Stomach smooth muscle (tissue), 2 donors: ENCODE measurements at regions not wholly inside any gene's neighbourhood (a gene's known extent, or its start where the extent isn't known, plus 50 kb on each side); places are given as distances from the start of the nearest gene placed in this dataset.

ENCODE experiments used
- H3K27ac ChIP-seq: one replicate; pipeline ENCODE4 v1.7.0; 2013; ENCODE audit warnings: mild to moderate bottlenecking, low read length, inconsistent platforms
- H3K27me3 ChIP-seq, 2 donors: one replicate each; pipeline ENCODE4 v1.7.0; 2013; ENCODE audit warnings: low read length in 2 of 2; ENCODE audit not compliant: insufficient read depth in 2 of 2, control insufficient read depth in 1 of 2
- H3K36me3 ChIP-seq, 2 donors: one replicate each; pipeline ENCODE4 v1.7.0; 2013; ENCODE audit warnings: low read length in 2 of 2; ENCODE audit not compliant: control insufficient read depth in 2 of 2, insufficient read depth in 2 of 2
- H3K4me1 ChIP-seq: one replicate; pipeline ENCODE4 v1.7.0; 2013; ENCODE audit warnings: low read length; ENCODE audit not compliant: control insufficient read depth, insufficient read depth
- H3K4me3 ChIP-seq, 2 donors: one replicate each; pipeline ENCODE4 v1.7.0; 2013; ENCODE audit warnings: low read length in 2 of 2
- H3K9ac ChIP-seq, 2 donors: one replicate each; pipeline ENCODE4 v1.7.0; 2013; ENCODE audit warnings: low read length in 2 of 2, mild to moderate bottlenecking in 1 of 2
- H3K9me3 ChIP-seq, 2 donors: one replicate each; pipeline ENCODE4 v1.7.0; 2013; ENCODE audit warnings: low read length in 2 of 2; ENCODE audit not compliant: control insufficient read depth in 2 of 2
- donor health status: healthy.
- donor health status: Pancreatic carcinoma.

- Histone ChIP-seq H3K4me3 (no peak overlapping the region), H3K9ac (no peak overlapping the region), H3K27me3 (no peaks in the 10 kb centered on the region), H3K36me3 (no peaks in the 10 kb centered on the region), H3K27ac (no peak overlapping the region), H3K9me3 (no peaks in the 10 kb centered on the region), H3K4me1 (no peaks in the 10 kb centered on the region)
Measured at GRCh38 chr5:114062932-114063867, 298.7 kb upstream of the KCNN2 start.

- no peak overlapping the region for H3K9ac ChIP-seq
Measured at GRCh38 chr5:114065912-114066311, 296.0 kb upstream of the KCNN2 start.

GRCh38 chr5:114070093-114070722 lies 291.7 kb upstream of the KCNN2 start:
- Histone ChIP-seq H3K4me3 (no peak overlapping the region), H3K27me3 (no peaks in the 10 kb centered on the region), H3K27ac (no peak overlapping the region), H3K4me1 (no peaks in the 10 kb centered on the region), H3K9ac (no peak overlapping the region), H3K9me3 (no peaks in the 10 kb centered on the region), H3K36me3 (no peaks in the 10 kb centered on the region)

More at GRCh38 chr5:114065912-114066311, 296.0 kb upstream of the KCNN2 start:
- H3K27ac ChIP-seq: no peak overlapping the region
- no peaks in the 10 kb centered on the region for H3K27me3 ChIP-seq
- no peaks in the 10 kb centered on the region for H3K9me3 ChIP-seq
- H3K4me3 ChIP-seq: no peak overlapping the region
- no peaks in the 10 kb centered on the region for H3K36me3 ChIP-seq
- H3K4me1 ChIP-seq: no peaks in the 10 kb centered on the region

- Histone ChIP-seq H3K27ac (no peak overlapping the region), H3K9me3 (no peaks in the 10 kb centered on the region), H3K36me3 (no peaks in the 10 kb centered on the region), H3K4me1 (no peaks in the 10 kb centered on the region), H3K9ac (no peak overlapping the region), H3K27me3 (no peaks in the 10 kb centered on the region), H3K4me3 (no peak overlapping the region)
Measured at GRCh38 chr5:114089259-114089658, 272.6 kb upstream of the KCNN2 start.

- Histone ChIP-seq H3K36me3 (no peaks in the 10 kb centered on the region), H3K27me3 (no peaks in the 10 kb centered on the region), H3K4me1 (no peaks in the 10 kb centered on the region), H3K9me3 (no peaks in the 10 kb centered on the region), H3K9ac (no peak overlapping the region), H3K4me3 (no peak overlapping the region), H3K27ac (no peak overlapping the region)
Measured at GRCh38 chr5:114097570-114097969, 264.3 kb upstream of the KCNN2 start.

- Histone ChIP-seq H3K27me3 (no peaks in the 10 kb centered on the region), H3K9ac (no peak overlapping the region), H3K36me3 (no peaks in the 10 kb centered on the region), H3K4me1 (no peaks in the 10 kb centered on the region), H3K9me3 (no peaks in the 10 kb centered on the region), H3K4me3 (no peak overlapping the region), H3K27ac (no peak overlapping the region)
Measured at GRCh38 chr5:114099161-114099560, 262.7 kb upstream of the KCNN2 start.

- H3K36me3 ChIP-seq: no peaks in the 10 kb centered on the region
- H3K9ac ChIP-seq: no peak overlapping the region
- no peak overlapping the region for H3K27ac ChIP-seq
- H3K27me3 ChIP-seq: no peaks in the 10 kb centered on the region
- no peak overlapping the region for H3K4me3 ChIP-seq
- H3K4me1 ChIP-seq: no peaks in the 10 kb centered on the region
- no peaks in the 10 kb centered on the region for H3K9me3 ChIP-seq
Measured at GRCh38 chr5:114101153-114101552, 260.7 kb upstream of the KCNN2 start.

- H3K27me3 ChIP-seq: no peaks in the 10 kb centered on the region
- no peaks in the 10 kb centered on the region for H3K9me3 ChIP-seq
- no peaks in the 10 kb centered on the region for H3K36me3 ChIP-seq
- no peak overlapping the region for H3K9ac ChIP-seq
- no peaks in the 10 kb centered on the region for H3K4me1 ChIP-seq
- no peak overlapping the region for H3K27ac ChIP-seq
- H3K4me3 ChIP-seq: no peak overlapping the region
Measured at GRCh38 chr5:114113604-114114003, 248.3 kb upstream of the KCNN2 start.

GRCh38 chr5:114116981-114117380 lies 244.9 kb upstream of the KCNN2 start:
- no peak overlapping the region for H3K27ac ChIP-seq
- no peak overlapping the region for H3K9ac ChIP-seq
- no peaks in the 10 kb centered on the region for H3K4me1 ChIP-seq
- no peaks in the 10 kb centered on the region for H3K9me3 ChIP-seq
- no peaks in the 10 kb centered on the region for H3K36me3 ChIP-seq
- H3K4me3 ChIP-seq: no peak overlapping the region
- no peaks in the 10 kb centered on the region for H3K27me3 ChIP-seq

- H3K9me3 ChIP-seq: no peaks in the 10 kb centered on the region
Measured at GRCh38 chr5:114118511-114118910, 243.4 kb upstream of the KCNN2 start.

GRCh38 chr5:114120166-114120565 lies 241.7 kb upstream of the KCNN2 start:
- H3K27me3 ChIP-seq: no peaks in the 10 kb centered on the region
- no peak overlapping the region for H3K9ac ChIP-seq
- no peaks in the 10 kb centered on the region for H3K36me3 ChIP-seq
- no peaks in the 10 kb centered on the region for H3K9me3 ChIP-seq
- H3K4me1 ChIP-seq: no peaks in the 10 kb centered on the region
- H3K4me3 ChIP-seq: no peak overlapping the region
- H3K27ac ChIP-seq: no peak overlapping the region

More at GRCh38 chr5:114118511-114118910, 243.4 kb upstream of the KCNN2 start:
- Histone ChIP-seq H3K9ac (no peak overlapping the region), H3K27me3 (no peaks in the 10 kb centered on the region), H3K4me1 (no peaks in the 10 kb centered on the region), H3K4me3 (no peak overlapping the region), H3K36me3 (no peaks in the 10 kb centered on the region), H3K27ac (no peak overlapping the region)
